ENCODE measurements at regions not wholly inside any gene's neighbourhood (a gene's known extent, or its start where the extent isn't known, plus 50 kb on each side); places are given as distances from the start of the nearest gene placed in this dataset.
"Not testable (repeated sequence)": the region's sequence is repeated elsewhere in the genome, so short reads cannot be mapped to it uniquely, and the experiment has no call there.

DNA sequence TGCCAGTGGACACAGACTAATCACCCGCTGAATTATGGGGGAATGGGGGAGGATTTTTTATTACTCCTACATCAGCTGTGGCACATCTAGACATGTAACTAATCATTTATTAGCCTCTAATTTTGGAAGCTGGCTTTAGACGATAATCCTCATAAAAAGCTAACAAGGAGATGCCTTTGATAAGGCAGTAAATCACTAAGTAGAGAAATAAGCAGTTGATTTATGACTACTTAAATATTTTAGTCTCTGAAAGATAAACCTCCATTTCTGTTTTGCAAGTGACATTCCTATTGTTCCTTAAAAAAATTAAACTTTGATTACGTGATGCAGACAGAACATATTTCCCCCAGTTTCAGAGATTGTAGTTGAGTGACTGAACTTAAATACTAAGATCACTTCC, 206.4 kb upstream of the CDKN2B start:
- CTCF ChIA-PET, result no interaction called here
- POLR2A ChIA-PET, result no interaction called here

DNA sequence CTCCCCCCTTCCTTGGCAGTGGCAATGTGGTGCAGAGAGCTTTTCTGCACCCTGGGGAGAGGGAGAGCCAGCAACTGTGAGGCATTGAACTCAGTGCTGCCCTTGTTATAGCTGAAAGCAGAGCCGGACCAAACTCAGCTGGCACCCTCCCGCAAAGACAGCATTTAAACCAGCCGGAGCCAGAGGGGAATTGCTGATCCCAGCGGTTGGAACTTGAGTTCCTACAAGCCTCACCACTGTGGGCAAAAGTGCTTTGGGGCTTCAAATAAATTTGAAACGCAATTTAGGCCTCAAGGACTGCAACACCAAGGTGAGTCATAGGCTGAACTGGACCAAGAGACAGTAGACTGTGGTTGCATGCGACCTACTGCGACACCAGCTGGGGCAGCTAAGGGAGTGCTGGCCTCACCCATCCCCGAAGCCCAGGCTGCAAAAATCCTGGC, 207.6 kb upstream of the CDKN2B start:
- CTCF ChIA-PET, result no interaction called here
- POLR2A ChIA-PET, result no interaction called here

DNA sequence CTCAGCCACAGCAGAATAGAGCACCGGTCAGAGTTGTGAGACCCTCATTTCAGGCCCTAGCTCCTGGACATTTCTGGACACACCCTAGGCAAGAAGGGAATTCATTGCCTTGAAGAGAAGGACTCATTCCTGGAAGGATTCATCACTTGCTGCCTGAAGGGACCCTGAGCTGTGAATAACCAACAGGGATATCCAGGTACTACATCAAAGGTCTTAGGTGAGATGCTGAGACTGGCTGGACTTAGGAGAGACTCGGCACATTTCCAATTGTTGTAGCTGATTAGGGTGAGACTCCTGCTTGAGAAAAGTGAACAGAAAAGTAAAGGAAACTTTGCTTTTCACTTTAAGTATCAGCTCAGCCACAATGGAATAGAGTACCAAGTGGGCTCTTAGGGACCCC, 208.1 kb upstream of the CDKN2B start:
- ChIA-PET POLR2A (no interaction called here), CTCF (interaction anchor here (1.3 kb wide), 1 partner anchor 8 kb away, joined by 3 read pairs; no protein-coding TSS in a partner anchor)

DNA sequence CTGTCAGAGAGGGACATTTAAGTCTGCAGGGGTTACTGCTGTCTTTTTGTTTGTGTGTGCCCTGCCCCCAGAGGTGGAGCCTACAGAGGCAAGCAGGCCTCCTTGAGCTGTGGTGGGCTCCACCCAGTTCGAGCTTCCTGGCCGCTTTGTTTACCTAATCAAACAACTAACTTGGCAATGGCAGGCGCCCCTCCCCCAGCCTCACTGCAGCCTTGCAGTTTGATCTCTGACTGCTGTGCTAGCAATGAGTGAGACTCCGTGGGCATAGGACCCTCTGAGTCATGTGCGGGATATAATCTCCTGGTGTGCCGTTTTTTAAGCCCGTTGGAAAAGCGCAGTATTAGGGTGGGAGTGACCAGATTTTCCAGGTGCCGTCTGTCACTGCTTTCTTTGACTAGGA, 216.8 kb upstream of the CDKN2B start:
- POLR2A ChIA-PET, result not testable (repeated sequence)
- CTCF ChIA-PET, result interaction anchor here (0.6 kb wide), 1 partner anchor 13 kb away, joined by 4 read pairs; no protein-coding TSS in a partner anchor

DNA sequence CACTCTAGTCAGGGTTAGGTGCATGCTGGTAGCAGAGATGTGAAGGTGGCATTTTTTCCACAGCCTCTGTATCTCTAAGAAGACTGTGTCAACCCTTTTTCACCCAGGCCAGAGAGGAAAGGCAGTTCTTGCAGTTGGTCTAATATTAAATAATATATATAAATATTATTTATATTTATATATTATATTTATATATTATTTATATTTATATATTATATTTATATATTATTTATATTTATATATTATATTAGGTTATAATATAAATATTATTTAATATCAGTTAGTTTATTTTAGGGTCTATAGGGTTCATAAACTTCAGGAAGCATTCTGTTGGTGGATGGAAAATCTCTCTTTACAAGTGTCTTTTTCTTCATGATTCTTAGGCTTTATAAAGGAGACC, 218.6 kb upstream of the DMRTA1 start:
- POLR2A ChIA-PET, result no interaction called here
- CTCF ChIA-PET, result no interaction called here

DNA sequence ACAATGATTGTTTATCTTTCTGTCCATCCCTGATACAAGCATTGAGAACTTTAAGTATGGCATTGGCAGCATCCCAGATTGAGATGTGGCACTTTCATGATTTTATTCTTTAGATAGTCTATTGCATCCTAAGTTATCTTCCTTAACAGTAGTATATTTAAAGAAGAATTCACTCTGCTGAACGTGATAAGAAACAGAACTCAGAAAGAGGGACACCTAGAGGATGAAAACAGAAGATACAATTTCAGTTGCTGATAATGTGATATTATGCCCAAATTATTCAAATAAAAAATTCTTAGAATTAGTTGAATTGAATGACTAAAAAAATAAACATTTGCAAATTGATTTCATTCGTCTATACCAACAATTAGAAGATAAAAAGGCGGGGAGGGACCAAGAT, 218.1 kb upstream of the DMRTA1 start:
- POLR2A ChIA-PET, result no interaction called here
- CTCF ChIA-PET, result interaction anchor here (1.4 kb wide), 1 partner anchor 10 kb away, joined by 4 read pairs; no protein-coding TSS in a partner anchor

DNA sequence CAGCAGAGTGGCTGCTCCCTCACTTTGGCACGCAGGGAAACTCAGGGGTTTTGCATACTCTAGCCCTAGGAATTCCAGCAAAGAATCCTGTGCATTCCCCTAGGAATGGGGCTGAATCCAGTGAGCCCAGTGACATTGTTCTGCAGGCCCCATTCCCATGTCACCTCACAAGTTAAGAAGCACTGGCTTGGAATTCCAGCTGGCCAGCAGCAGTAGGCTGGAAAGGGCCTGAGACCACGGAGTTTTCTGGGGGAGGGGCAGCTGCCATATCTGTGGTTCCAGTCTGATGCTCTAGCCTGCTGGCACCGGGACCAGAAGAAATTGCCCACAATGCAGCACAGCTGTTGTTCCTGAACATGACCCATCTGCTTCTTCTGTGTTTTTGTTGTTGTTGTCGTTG, 217.6 kb upstream of the DMRTA1 start:
- ChIA-PET POLR2A (no interaction called here), CTCF (interaction anchor here (1.4 kb wide), 1 partner anchor 10 kb away, joined by 4 read pairs; no protein-coding TSS in a partner anchor)

DNA sequence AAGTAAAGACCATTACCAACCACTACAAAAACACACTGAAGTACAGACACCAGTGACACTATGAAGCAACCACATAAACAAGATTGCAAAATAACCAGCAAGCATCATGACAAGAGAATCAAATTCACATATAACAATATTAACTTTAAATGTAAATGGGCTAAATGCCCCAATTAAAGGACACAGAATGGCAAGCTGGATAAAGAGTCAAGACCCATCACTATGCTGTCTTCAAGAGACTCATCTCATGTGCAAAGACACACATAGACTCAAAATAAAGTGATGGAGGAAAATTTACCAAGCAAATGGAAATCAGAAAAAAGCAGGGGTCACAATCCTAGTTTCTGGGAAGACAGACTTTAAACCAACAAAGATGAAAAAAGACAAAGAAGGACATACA, 215.3 kb upstream of the DMRTA1 start:
- CTCF ChIA-PET, POLR2A ChIA-PET: not testable (repeated sequence)

DNA sequence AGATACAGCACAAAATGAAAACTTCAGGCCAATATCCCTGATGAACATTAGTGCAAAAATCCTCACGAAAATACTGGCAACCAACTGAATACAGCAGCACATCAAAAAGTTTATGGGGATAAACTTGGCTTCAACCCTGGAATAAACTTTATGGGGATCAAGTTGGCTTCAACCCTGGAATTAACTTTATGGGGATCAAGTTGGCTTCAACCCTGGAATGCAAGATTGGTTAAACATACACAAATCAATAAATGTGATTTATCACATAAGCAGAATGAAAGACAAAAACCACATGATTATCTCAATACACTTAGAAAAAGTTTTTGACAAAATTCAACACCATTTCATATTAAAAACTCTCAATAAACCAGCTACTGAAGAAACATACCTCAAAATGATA, 213.7 kb upstream of the DMRTA1 start:
- CTCF ChIA-PET, result no interaction called here
- POLR2A ChIA-PET, result no interaction called here

DNA sequence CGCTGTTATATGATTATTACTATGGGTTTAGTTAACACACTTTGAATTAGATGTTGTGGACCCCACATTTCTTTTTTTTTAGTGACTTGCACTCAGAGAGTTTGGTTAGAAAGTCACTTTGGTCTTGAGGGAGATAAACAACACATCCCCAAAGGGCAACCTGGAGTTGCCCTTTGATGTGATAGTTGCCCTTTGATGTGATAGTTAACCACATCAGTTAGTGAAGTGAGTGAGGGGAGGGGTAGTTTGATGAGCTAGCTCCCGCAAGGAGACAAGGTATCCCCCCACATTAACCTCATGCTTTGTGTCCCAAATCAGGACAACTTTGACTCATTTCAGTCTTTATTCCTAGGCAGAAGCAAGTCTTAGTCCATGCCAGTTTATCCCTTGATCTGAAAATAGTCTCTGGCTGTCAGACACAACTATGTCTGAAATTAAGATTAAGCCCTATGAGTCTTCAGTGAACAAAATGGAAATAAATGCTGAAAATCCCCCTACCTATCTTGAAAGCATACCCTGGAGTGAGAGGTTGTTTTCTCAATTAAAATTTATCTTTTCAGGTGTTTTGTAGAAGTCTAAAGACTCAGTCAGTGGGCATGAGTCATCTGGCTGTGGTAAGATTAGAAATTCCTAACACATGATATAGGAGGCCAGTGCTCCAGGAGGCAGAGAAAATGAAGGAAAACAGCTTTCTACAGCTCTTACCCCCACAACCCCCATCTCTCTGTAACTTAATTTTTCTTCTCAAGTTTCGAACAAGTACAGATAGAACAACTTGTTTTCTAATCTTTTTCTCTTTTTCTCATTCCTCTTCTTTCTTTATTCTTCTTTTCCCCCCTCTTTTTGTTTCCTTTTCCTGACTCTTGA, 208.9 kb upstream of the DMRTA1 start:
- ChIA-PET POLR2A (no interaction called here), CTCF (interaction anchor here (0.5 to 0.9 kb wide), 2 partner anchors 107 to 229 kb away, joined by 3 read pairs; no protein-coding TSS in a partner anchor)

DNA sequence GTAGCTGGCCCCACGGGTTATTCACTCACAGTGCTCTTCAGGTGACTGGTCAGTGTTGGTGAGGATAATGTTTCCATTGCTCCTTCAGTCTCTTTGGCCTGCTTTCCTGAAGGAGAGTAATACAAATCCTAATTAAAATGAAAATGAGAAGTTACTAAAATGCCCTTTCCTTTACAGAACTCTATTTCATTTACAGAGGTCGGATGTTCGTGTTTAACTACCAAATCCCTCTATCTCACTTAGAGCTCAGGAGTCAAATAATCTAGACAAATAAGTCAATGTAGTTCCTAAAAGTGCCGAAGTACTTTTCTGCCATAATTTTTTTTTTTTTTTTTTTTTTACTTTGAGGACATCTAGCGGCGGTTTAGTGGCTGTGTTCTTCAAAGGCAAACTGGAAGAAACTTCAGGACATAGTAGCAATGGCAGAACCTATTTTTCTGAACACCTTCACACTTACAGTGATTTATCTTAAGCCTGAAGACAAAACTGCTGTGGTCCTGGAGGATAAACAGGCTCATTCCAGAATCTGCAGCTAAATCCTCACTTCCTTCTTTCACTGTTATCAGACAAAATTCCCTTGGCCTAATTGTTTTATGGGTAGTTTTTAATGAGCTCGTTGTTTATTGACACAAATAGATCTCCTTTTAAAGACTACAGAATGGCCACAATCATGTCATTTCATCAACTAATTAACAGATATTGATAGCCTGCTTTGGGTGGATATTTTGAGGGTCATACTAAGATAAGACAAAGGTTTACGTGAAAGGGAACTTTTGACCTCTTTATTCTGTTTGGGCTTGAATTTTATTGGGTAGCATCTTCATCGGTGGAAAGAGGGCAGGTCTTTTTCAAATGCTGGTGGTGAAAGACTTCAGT, 207.6 kb upstream of the DMRTA1 start:
- ChIA-PET CTCF (interaction anchor here (0.5 to 1.6 kb wide), 7 partner anchors 10 to 526 kb away, joined by 3 to 5 read pairs (median 4); no protein-coding TSS in a partner anchor), POLR2A (interaction anchor here (0.6 kb wide), 1 partner anchor 87 kb away, joined by 3 read pairs; no protein-coding TSS in a partner anchor)

DNA sequence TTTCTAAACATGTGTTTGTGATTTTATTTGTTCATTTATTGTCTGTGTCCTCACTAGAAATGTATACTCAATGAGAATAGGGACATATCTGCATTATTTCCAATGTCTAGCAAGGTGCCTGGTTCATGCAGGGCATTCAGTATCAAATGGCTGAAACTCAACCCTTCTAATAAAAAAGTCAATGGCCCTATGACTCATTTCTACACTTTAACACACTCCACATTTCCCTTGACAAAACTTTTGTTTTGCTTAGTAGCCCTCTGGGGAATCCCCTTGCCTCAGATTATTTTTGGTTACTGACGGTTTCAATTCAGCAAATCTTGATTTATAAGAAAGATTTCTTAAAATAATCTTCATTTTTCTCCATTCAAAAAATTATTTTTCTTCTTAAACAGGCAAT, 206.0 kb upstream of the DMRTA1 start:
- ChIA-PET CTCF (interaction anchor here (1.6 kb wide), 1 partner anchor 161 kb away, joined by 4 read pairs; no protein-coding TSS in a partner anchor), POLR2A (no interaction called here)

DNA sequence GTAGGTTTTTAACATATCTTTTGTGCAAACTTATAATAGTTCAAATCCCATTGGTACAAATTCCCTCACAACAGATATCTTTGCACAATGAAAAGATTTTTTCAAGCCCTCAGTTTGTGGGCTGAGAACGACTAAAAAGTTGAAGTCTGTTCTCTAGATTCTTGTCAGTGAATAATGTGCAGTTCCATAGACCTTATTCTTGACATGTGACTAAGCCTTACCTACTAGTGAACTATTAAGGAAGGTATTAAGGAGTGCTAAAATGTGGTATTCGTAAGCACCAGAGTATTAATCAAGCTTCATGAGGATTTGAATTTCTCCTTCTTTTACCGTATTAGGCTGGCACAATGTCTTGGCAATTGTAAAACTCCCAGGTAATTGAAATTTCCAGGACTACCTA, 205.6 kb upstream of the DMRTA1 start:
- ChIA-PET POLR2A (no interaction called here), CTCF (no interaction called here)

DNA sequence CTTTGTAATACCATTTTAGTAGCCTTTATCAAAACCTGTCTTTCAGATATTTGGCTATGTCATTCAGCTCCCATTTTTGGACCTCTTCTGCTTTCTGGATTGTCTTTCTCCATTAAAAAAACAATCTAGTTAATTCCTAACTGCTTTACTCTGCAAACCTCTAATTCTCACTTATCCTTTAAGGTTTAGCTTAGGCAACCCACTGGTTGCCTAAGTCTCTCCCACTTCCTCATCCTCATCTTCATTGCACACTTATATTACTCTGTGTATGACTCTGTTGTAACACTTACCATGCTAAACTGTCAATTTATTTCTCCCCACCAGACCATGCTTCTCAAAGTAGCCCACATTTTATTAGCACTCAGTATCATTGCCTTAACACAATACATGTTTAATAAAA, 205.0 kb upstream of the DMRTA1 start:
- ChIA-PET CTCF (no interaction called here), POLR2A (interaction anchor here (0.5 kb wide), 1 partner anchor 247 kb away, joined by 3 read pairs; the partner anchor contains the start of gene CDKN2B-AS1)

DNA sequence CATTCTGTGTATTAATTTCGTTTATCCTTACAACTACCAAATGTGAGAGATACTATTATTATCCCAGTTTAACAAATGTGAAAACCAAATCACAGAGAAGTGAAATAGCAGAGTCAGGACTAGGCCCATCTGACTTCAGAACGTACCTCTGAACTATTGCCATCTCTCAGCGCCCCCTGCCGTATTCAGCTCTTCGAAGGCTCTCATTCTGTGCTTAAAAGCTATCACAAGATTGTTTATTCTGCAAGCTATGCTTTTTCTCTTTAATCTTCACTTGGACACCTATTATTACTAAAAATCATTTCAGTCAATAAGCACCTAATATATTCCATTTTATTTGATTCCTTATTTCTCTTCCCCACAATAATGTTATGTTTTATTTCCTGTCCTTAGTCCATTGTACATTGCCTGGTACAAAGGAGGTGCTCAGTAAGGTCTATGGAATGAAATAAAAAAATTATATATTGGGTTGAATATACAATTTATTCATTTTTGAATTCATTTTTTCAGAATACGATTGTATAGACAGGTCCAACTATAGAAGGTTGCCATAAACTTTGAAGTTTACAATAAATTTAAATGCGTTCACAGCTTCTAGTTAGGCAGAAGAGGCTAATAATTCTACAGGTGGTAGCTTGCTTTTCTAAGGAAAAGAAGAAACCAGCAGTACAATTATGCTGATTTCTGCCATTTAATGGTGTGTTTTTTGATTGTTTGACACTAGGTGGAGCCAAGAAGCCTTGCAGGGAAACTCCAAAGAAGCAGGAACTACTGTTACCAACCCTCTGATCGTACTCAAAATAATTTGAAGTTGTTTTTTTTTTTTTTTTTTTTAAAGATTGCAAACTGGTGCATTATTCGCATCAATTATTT, 202.2 kb upstream of the DMRTA1 start:
- POLR2A ChIA-PET, result no interaction called here
- CTCF ChIA-PET, result interaction anchor here (0.6 to 2.0 kb wide), 5 partner anchors 32 to 431 kb away, joined by 3 to 7 read pairs (median 6); no protein-coding TSS in a partner anchor

DNA sequence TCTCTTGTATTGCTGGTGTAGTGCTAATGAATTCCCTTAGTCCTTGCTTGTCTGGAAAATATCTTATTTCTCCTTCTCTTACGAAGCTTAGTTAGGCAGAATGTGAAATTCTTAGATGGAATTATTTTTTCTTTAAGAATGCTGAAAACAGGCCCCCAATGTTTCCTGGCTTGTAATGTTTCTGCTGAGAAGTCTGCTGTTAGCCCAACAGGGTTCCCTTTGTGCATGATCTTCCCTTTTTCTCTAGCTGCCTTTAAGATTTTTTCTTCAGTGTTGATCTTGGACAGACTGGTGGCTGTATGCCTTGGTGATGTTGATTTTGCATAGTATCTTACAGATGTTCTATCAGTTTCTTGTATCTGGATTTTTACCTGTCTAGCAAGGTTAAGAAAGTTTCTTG, 191.3 kb upstream of the DMRTA1 start:
- POLR2A ChIA-PET, result no interaction called here
- CTCF ChIA-PET, result no interaction called here

DNA sequence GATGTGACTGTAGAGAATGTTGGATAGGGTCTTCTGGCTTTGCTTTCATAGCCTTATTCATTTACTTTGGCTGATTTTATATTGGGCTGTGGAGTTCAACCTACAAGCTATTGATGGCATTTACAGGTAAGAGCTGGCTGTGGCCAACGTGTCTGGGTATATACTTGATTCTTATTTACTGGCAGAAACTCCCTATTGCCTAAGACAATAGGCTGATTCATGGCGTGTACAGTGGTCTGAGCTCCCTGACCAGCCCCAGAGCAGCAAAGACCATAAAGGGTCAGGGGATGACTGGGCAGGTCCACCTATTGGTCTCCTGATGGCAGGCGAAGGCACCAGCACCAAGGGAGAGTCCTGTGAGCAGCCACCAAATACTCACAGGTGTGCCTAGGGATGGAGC, 190.2 kb upstream of the DMRTA1 start:
- ChIA-PET CTCF (no interaction called here), POLR2A (no interaction called here)

DNA sequence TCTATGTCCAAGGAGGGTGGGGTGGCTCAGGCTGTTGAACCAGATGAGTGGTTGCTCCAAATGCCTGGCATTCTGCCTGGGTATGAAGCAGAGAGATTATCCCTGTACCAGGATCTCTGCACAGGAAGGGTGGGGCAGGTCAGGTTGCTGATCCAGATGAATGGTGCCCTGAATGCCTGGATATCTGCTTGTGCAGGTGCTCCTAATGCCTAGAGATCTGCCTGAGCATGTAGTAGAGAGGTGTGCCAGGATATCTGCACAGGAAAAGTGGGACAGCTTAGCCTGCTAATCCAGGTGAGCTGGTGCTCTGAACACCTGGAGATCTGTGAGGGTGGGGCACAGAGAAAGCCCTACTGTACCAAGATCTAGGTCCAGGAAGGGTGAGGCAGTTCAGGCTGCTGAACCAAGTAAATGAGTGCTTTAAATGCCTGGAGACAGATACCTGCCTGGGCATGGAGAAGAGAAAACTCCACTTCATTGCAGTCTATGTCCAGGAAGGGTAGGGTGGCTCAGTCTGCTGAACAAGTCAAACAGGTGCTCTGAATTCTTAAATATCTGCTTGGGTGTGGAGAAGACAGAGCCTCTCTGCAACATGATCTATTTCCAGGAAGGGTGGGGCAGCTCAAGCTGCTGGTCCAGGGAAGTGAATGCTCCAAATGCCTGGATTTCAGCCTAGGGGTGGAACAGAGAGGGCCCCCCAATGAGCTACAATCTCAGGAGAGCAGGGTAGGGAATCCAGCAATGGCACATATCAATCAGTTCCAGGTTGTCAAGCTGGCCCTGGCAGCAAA, 189.4 kb upstream of the DMRTA1 start:
- ChIA-PET CTCF (no interaction called here), POLR2A (no interaction called here)

DNA sequence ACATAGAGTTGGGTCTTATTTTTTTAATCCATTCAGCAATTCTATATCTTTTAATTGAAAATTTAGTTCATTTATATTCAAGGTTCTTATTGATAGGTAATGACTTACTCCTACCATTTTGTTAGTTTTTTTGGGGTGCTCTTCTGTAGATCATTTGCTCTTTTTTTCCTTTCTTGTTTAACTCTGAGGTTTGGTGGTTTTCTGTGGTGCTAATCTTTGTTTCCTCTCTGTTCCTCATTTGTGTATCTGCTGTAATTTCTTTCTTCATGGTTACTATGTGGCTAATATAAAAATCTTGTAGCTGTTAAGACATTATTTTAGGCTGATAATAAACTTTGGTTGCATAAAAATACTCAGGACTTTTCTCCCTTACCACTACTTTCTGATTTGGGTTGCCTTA, 181.6 kb upstream of the DMRTA1 start:
- ChIA-PET POLR2A (no interaction called here), CTCF (no interaction called here)
